Activated CD4-positive, CD25-positive, alpha-beta regulatory T cell (primary cell): ENCODE measurements at regions not wholly inside any gene's neighbourhood (a gene's known extent, or its start where the extent isn't known, plus 50 kb on each side); places are given as distances from the start of the nearest gene placed in this dataset.
"Not testable (repeated sequence)": the region's sequence is repeated elsewhere in the genome, so short reads cannot be mapped to it uniquely, and the experiment has no call there.

ENCODE experiments used
- DNase-seq, 4 experiments: peaks; one replicate each; lab custom pipeline; 2025; lab: John Stamatoyannopoulos, UW

DNA sequence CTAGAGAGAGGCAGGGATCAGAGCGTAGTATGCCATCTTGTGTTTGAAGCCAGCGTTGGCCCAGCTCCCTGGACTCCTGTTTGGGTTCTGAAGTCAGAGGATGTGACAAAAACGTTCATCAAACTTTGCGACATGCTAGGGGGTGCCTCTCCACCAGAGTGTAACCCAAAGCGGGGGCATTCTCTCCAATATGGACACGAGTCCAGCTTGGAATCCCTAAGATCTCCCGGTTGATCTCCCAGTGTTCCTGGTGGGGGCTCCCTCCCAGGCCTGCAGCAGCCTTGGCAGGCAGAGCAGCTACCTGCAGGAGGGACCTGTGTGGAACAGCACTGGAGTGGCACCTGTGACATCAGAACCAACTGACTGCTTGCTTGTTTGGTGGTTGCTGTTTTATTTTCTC, 218.8 kb upstream of the ECI2 start:
- DNase-seq, result no peak

DNA sequence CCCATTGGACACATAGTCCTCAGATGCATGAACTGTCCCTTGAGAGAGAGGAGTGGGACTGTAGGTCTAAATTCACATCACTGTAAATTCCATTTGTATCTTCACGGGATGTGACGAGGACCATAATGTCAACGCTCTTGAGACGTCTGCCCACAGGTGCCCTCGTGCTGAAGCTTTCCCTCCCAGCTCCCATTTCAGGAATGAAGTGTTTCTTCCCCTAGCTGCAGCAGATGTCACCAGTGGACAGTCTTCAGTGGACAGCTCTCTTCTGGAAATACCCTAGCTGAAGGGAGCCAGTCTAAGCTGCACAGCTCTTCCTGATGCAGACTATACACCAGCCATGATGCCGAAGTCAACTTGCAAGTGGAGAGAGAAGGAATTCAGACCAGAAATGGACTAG, 217.4 kb upstream of the ECI2 start:
- DNase-seq, result no peak

DNA sequence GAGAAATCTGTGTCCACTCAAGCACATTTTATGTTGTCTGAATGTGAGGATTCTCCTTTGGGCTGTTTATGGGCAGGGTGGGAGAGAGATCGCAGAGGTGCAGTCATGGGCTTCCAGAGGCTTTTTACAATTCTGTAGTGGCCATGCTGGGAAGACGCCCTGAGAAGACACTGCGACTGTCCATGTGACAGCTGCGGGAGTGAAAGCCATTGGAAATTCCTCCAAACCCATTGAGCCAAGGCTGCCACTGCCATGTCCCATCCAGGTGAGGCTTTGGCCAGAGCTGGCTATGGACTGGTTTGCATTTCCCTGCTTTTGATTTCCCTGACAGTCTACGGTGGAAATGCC, 216.9 kb upstream of the ECI2 start:
- DNase-seq, result no peak

DNA sequence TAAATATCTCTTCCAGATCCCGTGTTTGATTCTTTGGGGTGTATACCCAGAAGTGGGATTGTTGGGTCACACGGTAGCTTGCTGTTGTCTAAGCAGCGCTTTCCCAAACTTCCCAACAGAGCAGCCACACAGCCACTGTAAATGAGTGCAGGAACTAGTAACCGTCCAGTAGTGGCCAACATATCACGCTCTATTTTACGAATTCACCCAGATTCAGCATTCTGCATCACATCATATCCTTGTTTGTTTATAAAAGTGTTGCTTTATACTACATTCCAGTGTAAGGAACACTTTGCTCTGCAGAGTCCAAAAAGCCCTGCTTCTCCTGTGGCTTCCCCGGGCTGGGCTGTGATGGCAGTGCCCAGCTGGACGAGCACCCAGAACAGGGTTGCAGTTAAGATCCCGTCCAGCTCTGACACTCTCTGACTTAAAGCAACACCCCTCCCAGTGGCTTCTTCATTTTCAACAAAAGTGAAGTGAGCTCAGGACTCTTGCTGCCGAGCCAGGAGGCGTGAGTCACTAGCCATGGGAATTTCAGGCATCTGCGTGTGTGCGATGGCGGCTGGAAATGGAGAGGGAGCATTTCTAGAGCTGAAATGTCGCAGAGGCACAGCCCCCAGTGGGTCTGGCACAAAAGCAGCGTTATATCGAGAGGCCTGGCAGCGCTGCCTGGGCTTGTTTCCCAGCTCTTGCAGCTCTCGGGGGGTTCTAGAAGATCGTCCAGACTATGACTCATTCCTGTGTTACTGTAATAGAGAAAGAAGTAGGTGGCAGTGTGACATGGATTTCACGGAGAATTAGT, 216.3 kb upstream of the ECI2 start:
- no peak for DNase-seq

DNA sequence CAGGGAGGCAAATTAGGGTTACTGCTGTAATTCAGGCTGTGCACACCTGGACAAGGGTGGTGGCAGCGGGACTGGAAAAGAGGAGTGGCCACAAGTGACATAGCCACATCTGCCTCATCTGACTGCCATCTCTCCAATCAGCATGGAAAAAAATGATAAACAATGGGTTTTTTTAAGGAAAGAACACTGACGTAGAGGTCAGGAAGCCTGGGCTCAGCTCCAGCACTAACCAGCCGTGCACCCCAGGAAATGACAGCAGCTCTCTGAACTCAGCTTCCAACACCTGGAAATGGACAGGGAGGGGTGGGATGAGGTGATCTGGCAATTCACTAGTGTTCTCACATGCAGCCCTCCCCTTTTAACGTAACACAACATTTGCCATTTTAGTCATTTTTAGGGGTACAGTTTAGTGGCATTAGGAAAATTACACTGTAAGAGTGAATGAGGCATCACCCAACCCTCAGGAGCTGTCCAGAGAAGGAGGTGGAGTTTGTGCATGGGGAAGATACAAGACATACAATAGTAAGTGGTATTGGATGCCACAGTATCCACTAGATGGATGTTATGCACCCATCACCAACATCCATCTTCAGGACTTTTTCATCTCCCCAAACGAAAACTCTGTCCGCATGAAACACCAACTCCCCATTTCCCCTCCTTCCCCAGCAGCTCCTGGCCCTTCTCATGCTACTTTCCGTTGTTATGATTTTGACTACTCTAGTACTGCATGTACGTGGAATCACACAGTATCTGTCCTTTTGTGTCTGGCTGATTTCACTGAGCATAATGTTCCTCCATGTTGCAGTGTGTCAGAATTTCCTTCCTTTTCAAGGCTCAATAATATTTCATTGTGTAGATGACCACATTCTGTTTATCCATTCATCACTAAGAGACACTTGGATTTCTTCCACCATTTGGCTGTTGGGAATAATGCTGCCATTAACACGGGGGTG, 215.5 kb upstream of the ECI2 start:
- no peak for DNase-seq

DNA sequence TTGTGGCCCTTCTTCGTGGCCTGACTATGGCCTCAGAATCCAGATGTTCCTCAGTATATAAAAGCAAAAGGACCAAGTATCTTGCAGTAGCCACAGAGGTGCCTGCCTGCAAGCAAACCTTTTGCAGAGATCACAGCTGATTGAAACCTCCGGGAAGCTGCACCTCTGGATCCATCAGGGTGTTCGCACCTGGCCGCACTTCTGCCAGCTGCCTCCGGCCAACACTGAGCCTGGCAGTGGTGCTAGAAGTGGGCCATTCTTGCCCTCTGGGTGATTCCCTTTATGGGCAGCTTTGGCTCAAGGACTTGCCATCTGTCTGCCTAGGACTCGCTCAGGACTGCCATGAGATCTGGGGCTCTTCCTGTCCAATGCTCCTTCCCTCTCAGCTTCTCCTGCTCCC, 214.6 kb upstream of the ECI2 start:
- no peak for DNase-seq

DNA sequence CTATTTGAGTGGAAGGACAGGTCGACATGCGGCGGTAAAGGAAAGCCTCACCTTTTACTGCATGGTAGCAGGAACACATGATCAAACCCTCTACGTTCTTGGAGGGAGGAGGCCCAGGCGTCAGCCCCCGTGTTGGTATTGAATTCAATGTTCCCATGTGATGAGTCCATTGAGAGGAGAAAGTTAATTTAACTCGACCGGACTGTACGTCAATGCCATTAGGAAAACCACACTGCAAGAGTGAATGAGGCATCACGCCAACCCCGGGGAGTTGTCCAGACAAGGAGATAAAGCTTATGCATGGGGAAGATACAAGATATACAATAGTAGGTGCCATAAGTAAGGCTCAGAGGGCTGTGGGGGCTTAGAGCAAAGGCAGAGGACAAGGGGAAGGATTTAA, 213.9 kb upstream of the ECI2 start:
- DNase-seq, result no peak

DNA sequence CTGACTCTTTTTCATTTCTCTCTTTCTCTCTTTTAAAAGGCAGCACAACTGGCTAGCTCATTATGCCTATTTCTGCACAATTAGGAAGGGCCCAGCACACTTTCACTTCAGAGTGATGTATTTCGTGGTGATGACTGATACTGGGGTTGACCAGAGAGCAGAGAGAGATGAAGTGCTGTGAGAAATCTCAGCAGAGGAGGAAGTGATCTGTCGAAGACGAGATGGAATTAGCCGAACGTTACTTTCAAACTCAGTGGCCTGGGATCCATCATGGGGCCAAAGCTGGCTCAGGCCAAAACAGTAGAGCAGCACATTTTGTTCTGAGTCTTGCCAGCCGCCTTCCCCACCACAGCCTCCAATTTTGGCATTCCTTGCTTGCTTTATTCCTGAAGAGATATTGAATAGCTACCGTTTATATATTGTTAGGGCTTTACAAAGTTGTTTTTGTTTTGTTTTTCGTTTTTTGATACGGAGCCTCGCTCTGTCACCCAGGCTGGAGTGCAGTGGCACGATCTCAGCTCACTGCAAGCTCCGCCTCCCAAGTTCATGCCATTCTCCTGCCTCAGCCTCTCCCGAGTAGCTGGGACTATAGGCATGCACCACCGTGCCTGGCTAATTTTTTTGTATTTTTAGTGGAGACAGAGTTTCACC, 213.2 kb upstream of the ECI2 start:
- DNase-seq, result no peak

DNA sequence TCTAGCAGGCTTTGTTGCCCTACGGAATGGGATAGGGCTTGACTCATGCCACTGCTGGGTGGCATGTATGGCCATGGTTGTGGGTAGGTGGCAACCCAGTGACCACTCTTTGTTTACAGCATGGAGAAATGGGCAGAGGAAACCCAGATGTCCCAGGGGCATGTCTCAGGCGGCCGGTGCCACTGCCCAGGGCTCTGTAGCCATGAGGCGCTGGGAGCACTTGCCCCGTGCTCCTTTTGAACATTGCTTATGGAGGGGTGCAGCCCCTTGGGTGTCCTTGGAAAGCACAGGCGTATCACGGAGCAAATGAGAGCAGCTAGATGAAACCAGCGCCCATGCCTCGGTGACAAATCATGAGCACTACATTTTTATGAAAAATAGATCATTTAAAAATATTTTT, 212.5 kb upstream of the ECI2 start:
- no peak for DNase-seq

DNA sequence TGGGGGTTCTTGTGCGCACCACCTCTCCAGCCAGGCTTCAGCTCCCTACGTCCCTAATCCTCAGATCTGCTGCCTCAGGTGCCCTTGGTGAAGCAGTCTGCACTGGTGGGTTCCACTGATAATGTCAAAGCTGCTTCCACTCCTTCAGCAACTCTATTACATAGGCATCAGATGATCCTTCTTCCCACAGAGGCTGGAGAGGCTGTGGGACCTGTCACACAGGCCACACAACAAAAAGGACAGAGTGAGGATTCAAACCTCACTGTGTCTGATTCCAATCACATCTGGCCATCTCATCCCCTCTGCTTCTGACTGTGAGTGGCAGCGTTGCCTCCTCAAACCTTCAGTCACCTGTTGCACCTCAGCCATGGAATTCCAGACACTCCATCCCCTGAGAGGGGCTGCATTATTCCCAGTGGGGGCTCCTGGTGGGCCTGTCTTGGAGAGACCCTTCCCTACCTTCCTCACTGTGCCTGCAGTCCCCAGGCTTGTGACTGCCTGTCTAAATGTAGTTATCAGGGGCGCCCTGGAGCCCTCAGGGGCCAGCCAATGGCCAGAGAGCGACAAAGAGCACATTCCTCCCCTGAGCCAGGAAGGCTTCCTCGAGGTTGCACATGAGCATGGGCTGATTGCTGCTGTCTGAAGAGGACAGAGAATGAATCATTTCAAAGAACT, 211.4 kb upstream of the ECI2 start:
- no peak for DNase-seq

DNA sequence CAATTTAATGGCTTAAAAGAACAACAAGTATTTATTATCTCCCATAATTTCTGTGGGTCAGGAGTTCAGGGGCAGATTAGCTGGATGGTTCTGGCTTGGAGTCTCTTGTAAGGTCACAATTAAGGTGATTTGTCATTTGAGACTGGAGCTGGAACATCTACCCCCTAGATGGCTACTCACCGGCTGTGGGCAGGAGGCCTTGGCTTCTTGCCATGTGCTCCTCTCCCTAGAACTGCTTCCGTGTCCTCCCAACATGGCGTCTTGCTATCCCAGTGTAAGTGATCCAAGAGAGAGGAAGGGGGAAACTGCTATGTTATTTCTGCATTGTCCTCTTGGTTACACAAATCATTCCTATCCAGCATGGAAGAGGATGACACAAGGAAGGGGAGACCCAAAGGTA, 210.2 kb upstream of the ECI2 start:
- no peak for DNase-seq

DNA sequence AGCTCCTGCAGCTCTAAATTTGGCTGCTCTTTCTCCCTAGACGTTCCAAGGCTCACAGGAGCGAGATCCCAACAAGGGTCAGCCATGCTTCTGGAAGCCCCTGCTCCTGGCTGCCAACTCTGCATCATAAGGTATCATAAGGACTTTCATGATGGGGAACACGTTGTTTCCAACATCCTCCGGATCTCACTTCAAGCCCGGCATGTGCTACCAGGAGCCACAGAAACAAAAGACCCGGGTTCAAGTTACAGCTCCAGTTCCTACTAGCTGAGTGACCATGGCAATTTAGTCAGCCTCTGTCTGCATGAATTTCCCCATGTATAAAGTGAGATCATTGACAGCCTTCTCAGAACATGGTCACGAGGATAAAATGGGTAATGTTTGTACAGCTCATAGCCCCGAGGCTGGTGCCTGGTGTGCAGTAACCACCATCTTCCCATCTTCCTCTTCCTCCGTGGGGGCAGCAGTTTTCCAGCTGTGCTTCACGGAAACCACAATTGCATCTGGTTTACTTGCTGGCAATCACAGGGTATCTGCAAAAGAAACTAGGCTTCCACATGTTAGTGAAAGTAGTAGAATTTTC, 209.0 kb upstream of the ECI2 start:
- no peak for DNase-seq

DNA sequence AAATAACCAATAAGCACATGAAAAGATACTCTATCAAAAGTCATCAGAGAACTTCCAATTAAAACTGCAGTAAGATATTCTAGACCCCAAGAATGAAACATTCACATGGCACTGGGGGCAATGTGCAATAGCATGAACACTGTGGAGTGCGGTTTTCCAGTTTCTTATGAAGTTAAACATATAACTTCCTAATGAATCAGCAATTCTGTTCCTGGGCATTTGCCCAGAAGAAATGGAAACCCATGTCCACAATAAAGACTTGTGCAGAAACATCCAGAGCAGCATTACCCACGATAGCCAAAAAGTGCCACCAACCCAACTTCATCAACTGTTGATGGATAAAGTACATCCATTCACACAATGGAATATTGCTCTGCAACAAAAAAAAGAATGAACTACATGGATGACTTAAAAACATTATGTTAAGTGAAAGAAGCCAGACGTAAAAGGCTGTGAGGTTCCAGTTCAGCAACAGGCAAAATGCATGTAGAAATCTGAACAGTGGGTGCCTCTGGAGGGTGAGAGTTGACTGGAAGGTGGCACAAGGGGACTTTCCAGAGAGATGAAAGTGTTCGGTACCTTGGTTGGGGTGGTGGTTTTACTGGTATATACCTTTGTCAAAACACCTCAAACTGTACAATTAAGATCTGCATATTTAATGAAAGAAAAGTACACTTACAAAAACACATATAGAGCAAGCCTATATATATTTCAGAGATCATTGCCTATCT, 207.2 kb upstream of the ECI2 start:
- no peak for DNase-seq

DNA sequence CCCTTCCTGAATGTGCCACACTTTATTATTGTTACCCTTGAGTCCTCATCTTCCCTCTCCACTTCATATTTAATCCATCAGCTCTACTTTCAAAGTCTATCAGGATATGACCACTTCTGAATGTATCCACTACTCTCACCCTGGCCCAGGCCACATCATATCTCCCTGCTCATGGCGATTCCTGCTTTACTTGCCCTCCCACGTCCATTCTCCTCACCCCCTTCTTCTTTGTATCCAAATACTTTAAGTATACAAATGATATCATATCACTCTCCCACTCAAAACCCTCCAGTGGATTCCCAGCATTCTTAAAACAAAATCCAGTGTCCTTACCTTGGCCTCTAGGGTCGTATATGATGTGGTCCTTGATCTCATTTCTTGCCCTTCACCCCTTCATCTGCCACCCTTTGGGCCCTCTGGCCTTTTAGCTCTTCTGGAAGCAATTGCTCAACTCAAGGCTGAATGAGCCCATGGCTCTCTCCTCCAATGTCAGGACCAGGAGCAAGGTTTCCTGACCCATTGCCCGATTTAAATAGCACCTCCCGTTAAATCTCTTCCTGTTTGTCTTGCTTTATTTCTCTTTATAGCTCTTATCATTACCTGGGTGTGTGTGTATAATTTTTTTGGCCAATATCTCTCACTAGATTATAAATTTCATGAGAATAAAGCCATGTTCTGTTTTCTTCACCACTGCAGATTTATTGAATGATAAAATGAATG, 205.9 kb upstream of the ECI2 start:
- DNase-seq, result no peak

DNA sequence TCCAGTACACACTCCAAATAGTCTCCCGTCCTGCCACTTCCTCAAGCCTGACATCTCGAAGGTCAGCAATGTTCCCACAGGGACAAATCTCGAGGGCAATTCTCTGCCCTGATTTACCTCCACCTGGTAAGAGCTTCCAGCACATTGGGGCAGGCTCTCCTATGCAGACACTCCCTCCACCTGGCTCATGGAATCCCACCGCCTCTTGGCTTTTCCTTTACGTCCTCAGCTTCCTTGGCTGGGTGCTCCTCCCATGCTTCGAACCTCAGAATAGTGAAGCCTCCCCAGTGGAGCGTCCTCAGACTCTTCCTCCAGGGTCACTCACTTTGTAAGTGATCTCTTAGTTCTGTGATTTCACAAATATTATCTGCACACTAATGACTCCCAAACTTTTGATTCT, 205.2 kb upstream of the ECI2 start:
- no peak for DNase-seq

DNA sequence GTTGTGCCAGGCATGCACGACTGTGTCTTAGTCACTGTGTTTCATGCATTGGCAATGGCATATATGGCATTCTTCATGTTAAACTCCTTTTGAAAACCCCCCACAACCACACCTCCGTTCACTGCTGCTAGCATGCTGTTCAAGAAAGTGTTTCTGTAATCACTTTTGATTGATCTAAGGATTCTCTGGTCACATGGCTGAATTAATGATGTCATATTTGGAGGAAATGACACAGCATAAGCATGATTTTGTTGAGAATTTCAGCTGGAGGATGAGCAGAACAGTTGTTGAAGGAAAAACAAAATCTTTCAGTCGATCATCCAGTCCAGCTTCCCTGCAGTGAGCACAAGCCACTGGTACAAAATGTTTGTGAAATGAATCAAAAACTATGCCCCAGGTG, 203.5 kb upstream of the ECI2 start:
- DNase-seq, result no peak

DNA sequence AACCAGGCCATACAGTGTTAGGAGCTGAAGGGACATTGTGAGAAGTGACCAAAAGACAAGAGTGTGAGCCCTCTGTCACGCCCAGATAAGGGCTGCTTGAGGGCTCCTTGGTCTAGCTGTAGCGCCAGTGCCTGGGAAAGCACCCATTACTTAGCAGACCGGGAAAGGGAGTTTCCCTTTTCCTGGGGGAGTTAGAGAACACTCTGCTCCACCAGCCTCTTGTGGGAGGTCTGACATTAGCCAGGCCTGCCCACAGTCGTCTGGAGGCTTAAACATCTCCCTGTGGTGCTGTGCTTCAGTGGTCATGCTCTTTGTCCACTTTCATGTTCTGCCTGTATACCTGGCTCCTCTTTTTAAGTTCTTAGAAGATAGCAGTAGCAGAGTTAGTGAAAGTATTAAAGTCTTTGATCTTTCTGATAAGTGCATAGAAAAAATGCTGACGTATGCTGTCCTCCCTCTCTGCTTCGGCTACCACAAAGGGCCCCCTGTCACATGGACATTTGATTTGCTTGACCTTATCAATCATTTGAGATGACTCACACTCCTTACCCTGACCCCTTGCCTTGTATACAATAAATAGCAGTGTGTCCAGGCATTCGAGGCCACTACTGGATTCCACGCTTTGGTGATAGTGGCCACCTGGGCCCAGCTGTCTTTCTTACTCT, 201.5 kb upstream of the ECI2 start:
- no peak for DNase-seq

DNA sequence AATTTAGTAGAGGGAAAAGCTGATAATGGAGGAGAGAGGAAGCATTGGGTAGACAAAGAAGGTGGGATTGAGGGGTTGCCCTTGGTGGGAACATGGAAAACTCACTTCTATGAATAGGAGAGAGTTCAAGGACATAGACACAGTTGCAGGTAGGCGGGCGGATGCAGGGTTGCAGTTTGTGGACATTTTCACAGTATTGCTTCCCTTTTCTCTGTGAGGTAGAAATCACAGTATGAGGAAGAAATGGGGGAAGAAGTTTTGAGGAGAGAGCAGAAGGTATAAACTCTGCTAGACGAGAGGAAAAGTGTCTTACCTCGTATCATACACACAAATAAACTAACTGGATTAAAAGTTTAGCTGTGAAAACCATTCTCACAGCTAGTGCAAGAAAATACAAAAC, 200.7 kb upstream of the ECI2 start:
- DNase-seq, result no peak

DNA sequence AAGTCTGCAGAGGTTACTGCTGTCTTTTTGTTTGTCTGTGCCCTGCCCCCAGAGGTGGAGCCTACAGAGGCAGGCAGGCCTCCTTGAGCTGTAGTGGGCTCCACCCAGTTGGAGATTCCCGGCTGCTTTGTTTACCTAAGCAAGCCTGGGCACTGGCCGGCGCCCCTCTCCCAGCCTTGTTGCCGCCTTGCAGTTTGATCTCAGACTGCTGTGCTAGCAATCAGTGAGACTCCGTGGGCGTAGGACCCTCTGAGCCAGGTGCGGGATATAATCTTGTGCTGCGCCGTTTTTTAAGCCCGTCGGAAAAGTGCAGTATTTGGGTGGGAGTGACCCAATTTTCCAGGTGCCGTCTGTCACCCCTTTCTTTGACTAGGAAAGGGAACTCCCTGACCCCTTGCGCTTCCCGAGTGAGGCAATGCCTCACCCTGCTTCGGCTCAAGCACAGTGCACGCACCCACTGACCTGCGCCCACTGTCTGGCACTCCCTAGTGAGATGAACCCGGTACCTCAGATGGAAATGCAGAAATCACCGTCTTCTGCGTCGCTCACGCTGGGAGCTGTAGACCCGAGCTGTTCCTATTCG, 198.9 kb upstream of the ECI2 start:
- not testable (repeated sequence) for DNase-seq

DNA sequence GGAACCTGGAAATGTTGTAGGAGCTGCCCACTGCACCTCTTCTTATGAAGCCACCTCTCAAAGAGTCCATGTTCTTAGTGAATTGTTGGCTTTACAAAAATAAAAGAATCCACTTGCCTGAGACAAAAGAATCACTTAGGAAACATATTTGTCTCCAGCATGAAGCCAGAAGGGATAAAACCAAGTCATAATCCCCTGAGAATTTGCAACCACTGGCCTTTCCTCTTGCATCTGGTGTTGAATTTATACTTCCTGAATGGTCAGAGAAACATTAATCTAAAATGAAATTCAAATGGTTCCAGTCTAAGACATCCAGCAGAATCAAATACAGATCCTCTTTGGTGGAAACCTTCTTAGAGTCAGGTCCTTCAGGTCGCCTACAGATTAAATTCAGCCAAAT, 192.5 kb upstream of the ECI2 start:
- no peak for DNase-seq
